Right cardiac atrium (tissue), 5 donors: ENCODE measurements at regions not wholly inside any gene's neighbourhood (a gene's known extent, or its start where the extent isn't known, plus 50 kb on each side); places are given as distances from the start of the nearest gene placed in this dataset.
A peak's percentile ranks its signal among the peaks of the same experiment; 100 is the strongest.

Experiments used
- ATAC-seq, 2 donors: fragments of 200-7000 bp; cut with Tn5 transposase; one replicate each; pipeline versions ENCODE4 v1.8.0 to v1.9.1; 2020; ENCODE audit warnings: moderate library complexity in 2 of 2, mild to moderate bottlenecking in 1 of 2
- DNase-seq, 3 donors: peaks; one replicate each; pipeline ENCODE4 v3.0.0-alpha.2; 2020
- H3K27ac ChIP-seq: one replicate; pipeline ENCODE4 v1.5.1; 2013; ENCODE audit warnings: mild to moderate bottlenecking, low read length, control low read depth, moderate library complexity
- H3K27me3 ChIP-seq: one replicate; pipeline ENCODE4 v1.6.1; 2013; ENCODE audit not compliant: control insufficient read depth, insufficient read depth
- H3K4me1 ChIP-seq: one replicate; pipeline ENCODE4 v1.6.1; 2013; ENCODE audit warnings: low read length; ENCODE audit not compliant: control insufficient read depth, insufficient read depth
- H3K4me3 ChIP-seq: one replicate; pipeline ENCODE4 v1.5.1; 2013; ENCODE audit warnings: low read length, control low read depth
- H3K9me3 ChIP-seq: one replicate; pipeline ENCODE4 v1.6.1; 2013; ENCODE audit warnings: low read length; ENCODE audit not compliant: control insufficient read depth
- WGBS: extraction: QIAGEN DNeasy Blood & Tissue Kit; methylation state at CpG from one replicate; pipeline ENCODE4 v1.1.7; 2013; 5-methylcytosine and 5-hydroxymethylcytosine counted together
- intact Hi-C, 4 donors: fragments of 100-400 bp; cut with DNase I; formaldehyde crosslinking; loops; one replicate each; pipeline versions ENCODE4 v1.11.0 to v1.14.0; 2022 to 2023
- donor health status: healthy with polysubstance abuse.
- donor health status: DM: no; HTN: yes; CAD: no.
- donor health status: DM: no; HTN: no; CAD: no.
- donor health status: DM: no; HTN: yes; CAD: no; lungs with severe emphysema.
- donor health status: DM: yes; HTN: yes; CAD: no.

GRCh38 chr3:107897471-107898061 lies 193.3 kb downstream of the CD47 start:
- DNase-seq, result no peak
- no peak for ATAC-seq
- H3K9me3 ChIP-seq, result no peaks in the 10 kb centered on the region
- no peak overlapping the region for H3K27ac ChIP-seq
- intact Hi-C loops, result no loop called here
- no peaks in the 10 kb centered on the region for H3K4me1 ChIP-seq
- no peaks in the 10 kb centered on the region for H3K27me3 ChIP-seq
- WGBS, result 65% methylated on average over 4 of the region's 4 CpGs
- no peak overlapping the region for H3K4me3 ChIP-seq

GRCh38 chr3:107894998-107895397 lies 195.8 kb downstream of the CD47 start:
- no peaks in the 10 kb centered on the region for H3K9me3 ChIP-seq
- no peak overlapping the region for H3K27ac ChIP-seq
- H3K4me1 ChIP-seq, result no peaks in the 10 kb centered on the region
- ATAC-seq (no peak), DNase-seq (no peak)
- intact Hi-C loops, result no loop called here
- H3K27me3 ChIP-seq, result no peaks in the 10 kb centered on the region
- no peak overlapping the region for H3K4me3 ChIP-seq
- WGBS, result 82% methylated on average over 4 of the region's 4 CpGs

- ATAC-seq, result no peak
- Histone ChIP-seq H3K27me3 (no peaks in the 10 kb centered on the region), H3K4me3 (no peak overlapping the region), H3K27ac (no peak overlapping the region), H3K4me1 (no peaks in the 10 kb centered on the region), H3K9me3 (no peaks in the 10 kb centered on the region)
- 50% methylated on average over 7 of the region's 7 CpGs for WGBS
- intact Hi-C loops, result no loop called here
- DNase-seq, result no peak
Measured at GRCh38 chr3:107892955-107893624, 197.7 kb downstream of the CD47 start.

- ATAC-seq (peak in 1 of 2 donors; percentile 41), DNase-seq (no peak)
- 28% methylated on average over 2 of the region's 2 CpGs for WGBS
Measured at GRCh38 chr3:107884719-107885460, 205.9 kb downstream of the CD47 start.

GRCh38 chr3:107884028-107884427 lies 206.8 kb downstream of the CD47 start:
- Histone ChIP-seq H3K27ac (no peak overlapping the region), H3K4me3 (no peak overlapping the region), H3K9me3 (no peaks in the 10 kb centered on the region), H3K4me1 (no peaks in the 10 kb centered on the region), H3K27me3 (no peaks in the 10 kb centered on the region)
- intact Hi-C loops, result no loop called here
- DNase-seq (no peak), ATAC-seq (no peak)

More at GRCh38 chr3:107884719-107885460, 205.9 kb downstream of the CD47 start:
- no peak overlapping the region for H3K27ac ChIP-seq
- intact Hi-C loops, result no loop called here
- no peaks in the 10 kb centered on the region for H3K9me3 ChIP-seq
- H3K4me1 ChIP-seq, result no peaks in the 10 kb centered on the region
- H3K27me3 ChIP-seq, result no peaks in the 10 kb centered on the region
- H3K4me3 ChIP-seq, result no peak overlapping the region

GRCh38 chr3:107882881-107883280 lies 207.9 kb downstream of the CD47 start:
- intact Hi-C loops, result no loop called here
- Histone ChIP-seq H3K27ac (no peak overlapping the region), H3K27me3 (no peaks in the 10 kb centered on the region), H3K4me3 (no peak overlapping the region), H3K9me3 (no peaks in the 10 kb centered on the region), H3K4me1 (no peaks in the 10 kb centered on the region)
- 77% methylated on average over 7 of the region's 7 CpGs for WGBS
- DNase-seq (no peak), ATAC-seq (no peak)

GRCh38 chr3:107882261-107882660 lies 208.6 kb downstream of the CD47 start:
- no peaks in the 10 kb centered on the region for H3K27me3 ChIP-seq
- ATAC-seq, result no peak
- WGBS, result 82% methylated on average over 4 of the region's 4 CpGs
- H3K4me1 ChIP-seq, result no peaks in the 10 kb centered on the region
- no peak overlapping the region for H3K27ac ChIP-seq
- no peak for DNase-seq
- intact Hi-C loops, result no loop called here
- H3K9me3 ChIP-seq, result no peaks in the 10 kb centered on the region
- H3K4me3 ChIP-seq, result no peak overlapping the region

- 82% methylated on average over 4 of the region's 4 CpGs for WGBS
- Histone ChIP-seq H3K9me3 (no peaks in the 10 kb centered on the region), H3K27me3 (no peaks in the 10 kb centered on the region), H3K4me3 (no peak overlapping the region), H3K4me1 (no peaks in the 10 kb centered on the region), H3K27ac (no peak overlapping the region)
- intact Hi-C loops, result no loop called here
- ATAC-seq (no peak), DNase-seq (no peak)
Measured at GRCh38 chr3:107881509-107881908, 209.3 kb downstream of the CD47 start.

GRCh38 chr3:107880702-107881101 lies 210.1 kb downstream of the CD47 start:
- no peak overlapping the region for H3K4me3 ChIP-seq
- 93% methylated on average over 4 of the region's 4 CpGs for WGBS
- no peak overlapping the region for H3K27ac ChIP-seq
- no peaks in the 10 kb centered on the region for H3K9me3 ChIP-seq
- DNase-seq (no peak), ATAC-seq (no peak)
- H3K27me3 ChIP-seq, result no peaks in the 10 kb centered on the region
- intact Hi-C loops, result no loop called here
- no peaks in the 10 kb centered on the region for H3K4me1 ChIP-seq

- Histone ChIP-seq H3K4me1 (no peaks in the 10 kb centered on the region), H3K4me3 (no peak overlapping the region), H3K9me3 (no peaks in the 10 kb centered on the region), H3K27ac (no peak overlapping the region), H3K27me3 (no peaks in the 10 kb centered on the region)
- WGBS, result 70% methylated on average over 6 of the region's 6 CpGs
- ATAC-seq (no peak), DNase-seq (no peak)
- intact Hi-C loops, result no loop called here
Measured at GRCh38 chr3:107877936-107878335, 212.9 kb downstream of the CD47 start.

- Histone ChIP-seq H3K4me1 (no peaks in the 10 kb centered on the region), H3K27me3 (no peaks in the 10 kb centered on the region), H3K4me3 (no peak overlapping the region), H3K27ac (no peak overlapping the region), H3K9me3 (no peaks in the 10 kb centered on the region)
- DNase-seq, result no peak
- intact Hi-C loops, result no loop called here
- no peak for ATAC-seq
- WGBS, result 72% methylated on average over 2 of the region's 2 CpGs
Measured at GRCh38 chr3:107870943-107871638, 219.7 kb downstream of the CD47 start.
